ENCODE measurements at regions not wholly inside any gene's neighbourhood (a gene's known extent, or its start where the extent isn't known, plus 50 kb on each side); places are given as distances from the start of the nearest gene placed in this dataset.

- TF ChIP-seq POLR2A (IDR thresholded peaks at IDR 0.05) (no peak), CTCF (IDR thresholded peaks at IDR 0.05) (no peak)
- H3K4me3 ChIP-seq: no peak overlapping the region
- no peak for DNase-seq
- H3K27ac ChIP-seq: no peak overlapping the region
- no peaks in the 10 kb centered on the region for H3K36me3 ChIP-seq
- no peaks in the 10 kb centered on the region for H3K9me3 ChIP-seq
- no peaks in the 10 kb centered on the region for H3K27me3 ChIP-seq
- H3K4me1 ChIP-seq: peaks cover 0 to 7% (median 0%) of the 10 kb centered on the region in 4 donors
Measured at GRCh38 chr1:193785850-193786420, 599.5 kb upstream of the B3GALT2 start.

- no peak overlapping the region for H3K27ac ChIP-seq
- H3K27me3 ChIP-seq: no peaks in the 10 kb centered on the region
- H3K9me3 ChIP-seq: peaks cover 0 to 15% (median 0%) of the 10 kb centered on the region in 4 donors
- H3K36me3 ChIP-seq: no peaks in the 10 kb centered on the region
- DNase-seq: no peak
- TF ChIP-seq CTCF (IDR thresholded peaks at IDR 0.05) (no peak), POLR2A (IDR thresholded peaks at IDR 0.05) (no peak)
- H3K4me1 ChIP-seq: no peaks in the 10 kb centered on the region
- no peak overlapping the region for H3K4me3 ChIP-seq
Measured at GRCh38 chr1:193774536-193775323, 588.3 kb upstream of the B3GALT2 start.

- TF ChIP-seq POLR2A (IDR thresholded peaks at IDR 0.05) (no peak), CTCF (IDR thresholded peaks at IDR 0.05) (no peak)
- Histone ChIP-seq H3K4me1 (no peaks in the 10 kb centered on the region), H3K9me3 (peaks cover 0 to 15% (median 0%) of the 10 kb centered on the region in 4 donors), H3K36me3 (no peaks in the 10 kb centered on the region), H3K27me3 (no peaks in the 10 kb centered on the region), H3K27ac (no peak overlapping the region), H3K4me3 (no peak overlapping the region)
- no peak for DNase-seq
Measured at GRCh38 chr1:193771596-193771995, 585.2 kb upstream of the B3GALT2 start.

- H3K27me3 ChIP-seq: no peaks in the 10 kb centered on the region
- H3K4me1 ChIP-seq: no peaks in the 10 kb centered on the region
- no peak for DNase-seq
- H3K4me3 ChIP-seq: no peak overlapping the region
- no peak overlapping the region for H3K27ac ChIP-seq
- TF ChIP-seq POLR2A (IDR thresholded peaks at IDR 0.05) (no peak), CTCF (IDR thresholded peaks at IDR 0.05) (no peak)
- H3K36me3 ChIP-seq: no peaks in the 10 kb centered on the region
- H3K9me3 ChIP-seq: no peaks in the 10 kb centered on the region
Measured at GRCh38 chr1:193769651-193770050, 583.2 kb upstream of the B3GALT2 start.

- no peak overlapping the region for H3K4me3 ChIP-seq
- no peak overlapping the region for H3K27ac ChIP-seq
- H3K36me3 ChIP-seq: no peaks in the 10 kb centered on the region
- no peaks in the 10 kb centered on the region for H3K9me3 ChIP-seq
- H3K27me3 ChIP-seq: no peaks in the 10 kb centered on the region
- no peak for DNase-seq
- no peak for TF ChIP-seq POLR2A (IDR thresholded peaks at IDR 0.05)
- H3K4me1 ChIP-seq: no peaks in the 10 kb centered on the region
Measured at GRCh38 chr1:193767886-193768285, 581.5 kb upstream of the B3GALT2 start.

- TF ChIP-seq POLR2A (IDR thresholded peaks at IDR 0.05) (no peak), CTCF (IDR thresholded peaks at IDR 0.05) (no peak)
- DNase-seq: no peak
- Histone ChIP-seq H3K27ac (no peak overlapping the region), H3K9me3 (no peaks in the 10 kb centered on the region), H3K4me3 (no peak overlapping the region), H3K4me1 (no peaks in the 10 kb centered on the region), H3K36me3 (no peaks in the 10 kb centered on the region), H3K27me3 (no peaks in the 10 kb centered on the region)
Measured at GRCh38 chr1:193766329-193766728, 579.9 kb upstream of the B3GALT2 start.
